ENCODE measurements at regions not wholly inside any gene's neighbourhood (a gene's known extent, or its start where the extent isn't known, plus 50 kb on each side); places are given as distances from the start of the nearest gene placed in this dataset.

GRCh38 chr7:35419391-35419755 is 165.5 kb upstream of the TBX20 start:
- Histone ChIP-seq H3K27me3 (ENCODE audit: control insufficient read depth in 2 of 2, insufficient read depth in 1 of 2, low read length in 1 of 2) (peaks cover 0 to 2% of the 10 kb centered on the region in 2 donors), H3K36me3 (ENCODE audit: control insufficient read depth in 2 of 2, insufficient read depth in 2 of 2, low read length in 1 of 2) (no peaks in the 10 kb centered on the region), H3K4me3 (ENCODE audit: low read length in 2 of 2) (no peak overlapping the region), H3K27ac (ENCODE audit: low read depth in 1 of 2, low read length in 1 of 2) (no peak overlapping the region), H3K4me1 (ENCODE audit: control insufficient read depth in 2 of 2, insufficient read depth in 2 of 2, low read length in 2 of 2) (no peaks in the 10 kb centered on the region), H3K9me3 (ENCODE audit: control insufficient read depth in 2 of 2, insufficient read depth in 1 of 2, low read length in 1 of 2) (no peaks in the 10 kb centered on the region)
- DNase-seq (ENCODE audit: low read depth in 6 of 9, low spot score in 9 of 9): no peak
- WGBS: 87% methylated on average over 5 of the region's 5 CpGs

GRCh38 chr7:35418716-35419390 is 165.0 kb upstream of the TBX20 start:
- Histone ChIP-seq H3K36me3 (ENCODE audit: control insufficient read depth in 2 of 2, insufficient read depth in 2 of 2, low read length in 1 of 2) (no peaks in the 10 kb centered on the region), H3K4me1 (ENCODE audit: control insufficient read depth in 2 of 2, insufficient read depth in 2 of 2, low read length in 2 of 2) (no peaks in the 10 kb centered on the region), H3K4me3 (ENCODE audit: low read length in 2 of 2) (no peak overlapping the region), H3K27ac (ENCODE audit: low read depth in 1 of 2, low read length in 1 of 2) (no peak overlapping the region), H3K27me3 (ENCODE audit: control insufficient read depth in 2 of 2, insufficient read depth in 1 of 2, low read length in 1 of 2) (peaks cover 0 to 2% of the 10 kb centered on the region in 2 donors), H3K9me3 (ENCODE audit: control insufficient read depth in 2 of 2, insufficient read depth in 1 of 2, low read length in 1 of 2) (no peaks in the 10 kb centered on the region)
- no peak for DNase-seq (ENCODE audit: low read depth in 6 of 9, low spot score in 9 of 9)
- 89% methylated on average over 24 of the region's 24 CpGs for WGBS

GRCh38 chr7:35416568-35416967 is 162.7 kb upstream of the TBX20 start:
- no peaks in the 10 kb centered on the region for H3K27me3 ChIP-seq (ENCODE audit: control insufficient read depth in 2 of 2, insufficient read depth in 1 of 2, low read length in 1 of 2)
- H3K4me3 ChIP-seq (ENCODE audit: low read length in 2 of 2): no peak overlapping the region
- 99% methylated on average over 2 of the region's 2 CpGs for WGBS
- H3K36me3 ChIP-seq (ENCODE audit: control insufficient read depth in 2 of 2, insufficient read depth in 2 of 2, low read length in 1 of 2): no peaks in the 10 kb centered on the region
- no peaks in the 10 kb centered on the region for H3K9me3 ChIP-seq (ENCODE audit: control insufficient read depth in 2 of 2, insufficient read depth in 1 of 2, low read length in 1 of 2)
- no peak for DNase-seq (ENCODE audit: low read depth in 6 of 9, low spot score in 9 of 9)
- H3K27ac ChIP-seq (ENCODE audit: low read depth in 1 of 2, low read length in 1 of 2): no peak overlapping the region
- H3K4me1 ChIP-seq (ENCODE audit: control insufficient read depth in 2 of 2, insufficient read depth in 2 of 2, low read length in 2 of 2): no peaks in the 10 kb centered on the region

- no peak overlapping the region for H3K4me3 ChIP-seq (ENCODE audit: low read length in 2 of 2)
- H3K27me3 ChIP-seq (ENCODE audit: control insufficient read depth in 2 of 2, insufficient read depth in 1 of 2, low read length in 1 of 2): no peaks in the 10 kb centered on the region
- no peak overlapping the region for H3K27ac ChIP-seq (ENCODE audit: low read depth in 1 of 2, low read length in 1 of 2)
- 93% methylated on average over 6 of the region's 6 CpGs for WGBS
- no peak for DNase-seq (ENCODE audit: low read depth in 6 of 9, low spot score in 9 of 9)
- no peaks in the 10 kb centered on the region for H3K36me3 ChIP-seq (ENCODE audit: control insufficient read depth in 2 of 2, insufficient read depth in 2 of 2, low read length in 1 of 2)
- no peaks in the 10 kb centered on the region for H3K4me1 ChIP-seq (ENCODE audit: control insufficient read depth in 2 of 2, insufficient read depth in 2 of 2, low read length in 2 of 2)
- H3K9me3 ChIP-seq (ENCODE audit: control insufficient read depth in 2 of 2, insufficient read depth in 1 of 2, low read length in 1 of 2): no peaks in the 10 kb centered on the region
These were observed 161.5 kb upstream of the TBX20 start for GRCh38 chr7:35415411-35415822.

- Histone ChIP-seq H3K4me3 (ENCODE audit: low read length in 2 of 2) (no peak overlapping the region), H3K27me3 (ENCODE audit: control insufficient read depth in 2 of 2, insufficient read depth in 1 of 2, low read length in 1 of 2) (no peaks in the 10 kb centered on the region), H3K9me3 (ENCODE audit: control insufficient read depth in 2 of 2, insufficient read depth in 1 of 2, low read length in 1 of 2) (no peaks in the 10 kb centered on the region), H3K36me3 (ENCODE audit: control insufficient read depth in 2 of 2, insufficient read depth in 2 of 2, low read length in 1 of 2) (no peaks in the 10 kb centered on the region), H3K4me1 (ENCODE audit: control insufficient read depth in 2 of 2, insufficient read depth in 2 of 2, low read length in 2 of 2) (no peaks in the 10 kb centered on the region), H3K27ac (ENCODE audit: low read depth in 1 of 2, low read length in 1 of 2) (no peak overlapping the region)
- WGBS: 76% methylated on average over 3 of the region's 3 CpGs
- DNase-seq (ENCODE audit: low read depth in 6 of 9, low spot score in 9 of 9): no peak
These were observed 157.4 kb upstream of the TBX20 start for GRCh38 chr7:35411331-35411730.

GRCh38 chr7:35405461-35405860 is 151.6 kb upstream of the TBX20 start:
- Histone ChIP-seq H3K4me1 (ENCODE audit: control insufficient read depth in 2 of 2, insufficient read depth in 2 of 2, low read length in 2 of 2) (no peaks in the 10 kb centered on the region), H3K27ac (ENCODE audit: low read depth in 1 of 2, low read length in 1 of 2) (no peak overlapping the region), H3K9me3 (ENCODE audit: control insufficient read depth in 2 of 2, insufficient read depth in 1 of 2, low read length in 1 of 2) (no peaks in the 10 kb centered on the region), H3K4me3 (ENCODE audit: low read length in 2 of 2) (no peak overlapping the region), H3K36me3 (ENCODE audit: control insufficient read depth in 2 of 2, insufficient read depth in 2 of 2, low read length in 1 of 2) (no peaks in the 10 kb centered on the region), H3K27me3 (ENCODE audit: control insufficient read depth in 2 of 2, insufficient read depth in 1 of 2, low read length in 1 of 2) (no peaks in the 10 kb centered on the region)
- WGBS: 91% methylated on average over 4 of the region's 4 CpGs
- DNase-seq (ENCODE audit: low read depth in 6 of 9, low spot score in 9 of 9): no peak

- Histone ChIP-seq H3K27ac (ENCODE audit: low read depth in 1 of 2, low read length in 1 of 2) (no peak overlapping the region), H3K9me3 (ENCODE audit: control insufficient read depth in 2 of 2, insufficient read depth in 1 of 2, low read length in 1 of 2) (no peaks in the 10 kb centered on the region), H3K27me3 (ENCODE audit: control insufficient read depth in 2 of 2, insufficient read depth in 1 of 2, low read length in 1 of 2) (no peaks in the 10 kb centered on the region), H3K36me3 (ENCODE audit: control insufficient read depth in 2 of 2, insufficient read depth in 2 of 2, low read length in 1 of 2) (no peaks in the 10 kb centered on the region), H3K4me3 (ENCODE audit: low read length in 2 of 2) (no peak overlapping the region), H3K4me1 (ENCODE audit: control insufficient read depth in 2 of 2, insufficient read depth in 2 of 2, low read length in 2 of 2) (no peaks in the 10 kb centered on the region)
- WGBS: 96% methylated on average over 8 of the region's 8 CpGs
- no peak for DNase-seq (ENCODE audit: low read depth in 6 of 9, low spot score in 9 of 9)
These were observed 147.4 kb upstream of the TBX20 start for GRCh38 chr7:35401217-35401879.

- no peaks in the 10 kb centered on the region for H3K4me1 ChIP-seq (ENCODE audit: control insufficient read depth in 2 of 2, insufficient read depth in 2 of 2, low read length in 2 of 2)
- DNase-seq (ENCODE audit: low read depth in 6 of 9, low spot score in 9 of 9): no peak
- H3K4me3 ChIP-seq (ENCODE audit: low read length in 2 of 2): no peak overlapping the region
- H3K9me3 ChIP-seq (ENCODE audit: control insufficient read depth in 2 of 2, insufficient read depth in 1 of 2, low read length in 1 of 2): no peaks in the 10 kb centered on the region
- no peaks in the 10 kb centered on the region for H3K27me3 ChIP-seq (ENCODE audit: control insufficient read depth in 2 of 2, insufficient read depth in 1 of 2, low read length in 1 of 2)
- H3K36me3 ChIP-seq (ENCODE audit: control insufficient read depth in 2 of 2, insufficient read depth in 2 of 2, low read length in 1 of 2): no peaks in the 10 kb centered on the region
- 90% methylated on average over 4 of the region's 4 CpGs for WGBS
- H3K27ac ChIP-seq (ENCODE audit: low read depth in 1 of 2, low read length in 1 of 2): no peak overlapping the region
These were observed 145.9 kb upstream of the TBX20 start for GRCh38 chr7:35399840-35400239.

- Histone ChIP-seq H3K4me3 (ENCODE audit: low read length in 2 of 2) (no peak overlapping the region), H3K9me3 (ENCODE audit: control insufficient read depth in 2 of 2, insufficient read depth in 1 of 2, low read length in 1 of 2) (no peaks in the 10 kb centered on the region), H3K27ac (ENCODE audit: low read depth in 1 of 2, low read length in 1 of 2) (no peak overlapping the region), H3K27me3 (ENCODE audit: control insufficient read depth in 2 of 2, insufficient read depth in 1 of 2, low read length in 1 of 2) (no peaks in the 10 kb centered on the region), H3K4me1 (ENCODE audit: control insufficient read depth in 2 of 2, insufficient read depth in 2 of 2, low read length in 2 of 2) (no peaks in the 10 kb centered on the region), H3K36me3 (ENCODE audit: control insufficient read depth in 2 of 2, insufficient read depth in 2 of 2, low read length in 1 of 2) (no peaks in the 10 kb centered on the region)
- no peak for DNase-seq (ENCODE audit: low read depth in 6 of 9, low spot score in 9 of 9)
These were observed 145.3 kb upstream of the TBX20 start for GRCh38 chr7:35399216-35399615.

Measured in thymus (tissue), 11 donors.